Stomach (tissue), 8 donors: ENCODE measurements at regions not wholly inside any gene's neighbourhood (a gene's known extent, or its start where the extent isn't known, plus 50 kb on each side); places are given as distances from the start of the nearest gene placed in this dataset.
"Not testable (repeated sequence)": the region's sequence is repeated elsewhere in the genome, so short reads cannot be mapped to it uniquely, and the experiment has no call there.

Source experiments
- DNase-seq, 2 donors: peaks; one replicate each; pipeline versions ENCODE4 v3.0.0 to v3.0.0-alpha.2; 2013 to 2019
- H3K27ac ChIP-seq, 5 donors: fragments of 200-600 bp in 4 of 5; sonication (generic) in 4 of 5; one replicate each; pipeline ENCODE4 v1.5.1; 2013 to 2019; ENCODE audit warnings: mild to moderate bottlenecking in 1 of 5, moderate library complexity in 1 of 5
- H3K27me3 ChIP-seq, 3 donors: fragments of 200-600 bp; sonication (generic); one replicate each; pipeline ENCODE4 v1.5.1; 2017 to 2019; ENCODE audit warnings: mixed run types in 1 of 3
- H3K36me3 ChIP-seq, 4 donors: fragments of 200-600 bp; sonication (generic); 1 replicate in 3 of 4; 2 replicates in 1 of 4; pipeline ENCODE4 v1.5.1; 2016 to 2019
- H3K4me1 ChIP-seq, 4 donors: fragments of 200-600 bp; sonication (generic); one replicate each; pipeline ENCODE4 v1.5.1; 2016 to 2019
- H3K4me3 ChIP-seq, 4 donors: fragments of 200-600 bp; sonication (generic) in 3 of 4; one replicate each; pipeline ENCODE4 v1.5.1; 2016 to 2019; ENCODE audit warnings: mild to moderate bottlenecking in 1 of 4
- H3K9me3 ChIP-seq, 4 donors: fragments of 200-600 bp; sonication (generic); one replicate each; pipeline ENCODE4 v1.5.1; 2016 to 2019
- EP300 ChIP-seq: sonication (generic); formaldehyde crosslinking; IDR thresholded peaks from one replicate; pipeline ENCODE4 v1.6.1; 2017; ENCODE audit warnings: antibody characterized with exemption
- POLR2A ChIP-seq, 4 donors: fragments of 450-650 bp; IDR thresholded peaks; one replicate each; pipeline ENCODE4 v1.6.1; 2016; ENCODE audit warnings: antibody characterized with exemption in 4 of 4, control low read depth in 2 of 4, mild to moderate bottlenecking in 1 of 4, moderate library complexity in 1 of 4
- POLR2AphosphoS5 ChIP-seq, 3 donors: sonication (generic); formaldehyde crosslinking; IDR thresholded peaks; one replicate each; pipeline ENCODE4 v1.6.1; 2016; ENCODE audit warnings: antibody characterized with exemption in 3 of 3
- whole genome bisulfite sequencing, 5 donors: extraction: QIAGEN DNeasy Blood & Tissue Kit in 3 of 5; methylation state at CpG; one replicate each; pipeline versions ENCODE4 v1.1.5 to v1.1.7; 2013 to 2018; 5-methylcytosine and 5-hydroxymethylcytosine counted together
- intact Hi-C: fragments of 100-400 bp; cut with DNase I; formaldehyde crosslinking; loops from one replicate; pipeline ENCODE4 v1.15.1; 2023; ENCODE audit warnings: low total_unique reads
- TF ChIP-seq, protein P1 (sequence below), 7 experiments: fragments of 450-650 bp in 4 of 7; fragments of 200-600 bp in 3 of 7; sonication (generic) in 3 of 7; IDR thresholded peaks; one replicate each; pipeline ENCODE4 v1.5.1; 2016 to 2019; ENCODE audit warnings: antibody characterized with exemption in 7 of 7, control low read depth in 2 of 7, mild to moderate bottlenecking in 1 of 7
- donor health status: healthy with polysubstance abuse.
- donor health status: Bipolar disorder and iron deficiency.
- donor health status: healthy.

- H3K27ac ChIP-seq, H3K9me3 ChIP-seq, H3K27me3 ChIP-seq, H3K4me3 ChIP-seq, intact Hi-C loops, H3K4me1 ChIP-seq, H3K36me3 ChIP-seq, DNase-seq: not testable (repeated sequence)
- 86 to 94% (median 86%) methylated on average over 5 to 12 of the region's 12 CpGs for WGBS, 5 donors
These were observed 119.2 kb downstream of the SEPTIN14 start for GRCh38 chr7:55743454-55743717.

DNA sequence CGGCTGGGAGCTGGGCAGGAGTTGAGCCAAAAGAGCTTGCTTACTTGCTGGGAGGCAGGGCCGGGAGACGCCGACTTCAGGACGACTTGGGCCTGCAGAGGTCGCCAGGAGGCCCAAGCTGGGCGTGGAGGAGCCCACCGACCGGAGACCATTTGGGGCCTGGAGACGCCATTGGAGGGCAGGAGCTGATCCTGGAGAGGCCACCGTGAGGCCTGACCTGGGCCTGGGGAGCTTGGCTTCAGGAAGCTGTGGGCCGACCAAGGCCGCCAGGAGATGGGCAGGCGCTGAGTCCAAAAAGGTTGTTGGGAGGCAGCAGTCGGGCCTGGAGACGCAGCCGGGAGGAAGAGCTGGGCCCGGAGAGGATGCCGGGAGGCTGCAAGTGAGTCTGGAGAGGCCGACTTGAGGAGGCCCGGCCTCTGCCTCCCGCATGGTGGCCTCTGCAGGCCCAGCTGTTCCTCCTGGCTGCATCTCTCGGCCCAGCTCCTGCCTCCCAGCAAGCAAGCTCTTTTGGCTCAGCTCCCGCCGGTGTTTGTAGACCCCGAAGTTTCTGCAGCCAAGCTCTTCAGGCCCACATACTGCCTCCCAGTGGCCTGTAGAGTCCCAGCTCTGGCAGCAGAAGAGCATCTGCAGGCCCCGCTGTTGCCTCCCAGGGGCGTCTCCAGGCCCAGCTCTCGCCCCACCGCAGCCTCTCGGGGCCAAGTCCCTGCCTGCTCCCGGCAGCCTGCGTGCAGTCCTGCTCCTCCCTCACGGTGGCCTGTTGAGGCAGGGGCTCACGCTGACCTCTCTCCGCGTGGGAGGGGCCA lies 119.7 kb downstream of the SEPTIN14 start:
- DNase-seq, H3K4me1 ChIP-seq, H3K9me3 ChIP-seq, H3K4me3 ChIP-seq, H3K36me3 ChIP-seq, H3K27ac ChIP-seq, H3K27me3 ChIP-seq, intact Hi-C loops: not testable (repeated sequence)
- WGBS, 5 donors: 92 to 95% (median 93%) methylated on average over 22 to 35 of the region's 37 CpGs

- H3K4me3 ChIP-seq, H3K27me3 ChIP-seq, H3K4me1 ChIP-seq, H3K9me3 ChIP-seq, DNase-seq, H3K27ac ChIP-seq, intact Hi-C loops, H3K36me3 ChIP-seq: not testable (repeated sequence)
- WGBS, 5 donors: 90 to 93% (median 93%) methylated on average over 14 to 47 of the region's 47 CpGs
These were observed 120.6 kb downstream of the SEPTIN14 start for GRCh38 chr7:55741721-55742631.

DNA sequence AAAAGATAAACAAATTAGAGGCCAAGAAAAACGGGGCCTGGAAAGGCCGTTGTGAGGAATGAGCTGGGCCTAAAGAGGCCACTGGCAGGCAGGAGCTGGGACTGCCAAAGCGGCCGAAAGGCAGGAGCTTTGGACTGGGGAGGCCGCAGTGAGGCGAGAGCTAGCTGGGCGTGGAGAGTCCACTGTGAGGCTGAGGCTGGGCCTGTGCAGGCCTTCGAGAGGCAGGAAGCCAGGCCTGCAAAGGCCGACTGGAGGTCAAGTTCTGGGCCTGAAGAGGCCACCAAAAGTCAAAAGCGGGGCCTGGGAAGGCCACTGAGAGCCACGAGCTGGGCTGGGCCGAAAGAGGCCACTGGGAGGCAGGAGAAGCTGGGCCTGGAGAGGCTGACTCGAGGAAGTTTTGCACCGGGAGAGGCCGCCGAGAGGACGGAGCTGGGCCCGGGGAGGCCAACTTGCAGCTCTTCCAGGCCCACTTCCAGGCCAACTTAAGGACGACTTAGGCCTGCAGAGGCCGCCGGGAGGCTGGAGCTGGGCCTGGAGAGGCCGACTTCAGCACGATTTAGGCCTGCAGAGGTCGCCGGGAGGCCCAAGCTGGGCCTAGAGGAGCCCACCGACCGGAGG lies 121.8 kb downstream of the SEPTIN14 start:
- H3K4me1 ChIP-seq, DNase-seq, H3K27me3 ChIP-seq, H3K4me3 ChIP-seq, H3K27ac ChIP-seq, H3K9me3 ChIP-seq, H3K36me3 ChIP-seq, intact Hi-C loops: not testable (repeated sequence)
- WGBS, 5 donors: 81 to 92% (median 88%) methylated on average over 18 to 27 of the region's 27 CpGs

- H3K4me1 ChIP-seq, DNase-seq, intact Hi-C loops, H3K27ac ChIP-seq, H3K36me3 ChIP-seq, H3K9me3 ChIP-seq, H3K27me3 ChIP-seq, H3K4me3 ChIP-seq: not testable (repeated sequence)
- WGBS, 5 donors: 74 to 87% (median 84%) methylated on average over 5 to 8 of the region's 8 CpGs
These were observed 122.5 kb downstream of the SEPTIN14 start for GRCh38 chr7:55740053-55740452.

DNA sequence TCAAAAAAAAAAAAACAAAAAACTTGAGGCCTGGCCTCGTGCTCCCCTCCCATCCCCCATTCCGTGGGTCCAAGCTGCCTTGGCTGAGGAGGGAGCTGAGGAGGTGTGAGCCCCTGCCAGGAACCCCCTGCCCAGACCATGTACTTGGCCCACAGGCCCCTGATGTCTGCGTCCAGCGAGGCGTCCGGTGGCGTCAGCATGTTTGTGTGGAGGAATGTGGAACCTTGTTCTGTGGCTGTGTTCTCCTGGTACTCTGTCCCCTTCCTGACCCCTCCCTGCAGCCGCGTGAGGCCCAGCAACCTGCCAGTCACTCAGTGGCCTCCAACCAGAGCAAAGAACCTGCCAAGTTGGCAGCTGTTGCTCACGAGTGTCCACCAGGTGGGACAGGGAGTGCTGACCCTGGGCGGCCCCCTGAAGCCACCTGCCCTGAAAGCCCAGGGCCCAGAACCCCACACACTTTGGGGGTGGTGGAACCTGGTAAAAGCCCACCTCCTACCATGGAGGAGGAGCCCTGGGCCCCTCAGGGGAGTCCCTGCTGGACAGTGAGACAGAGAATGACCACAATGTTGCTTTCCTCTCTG lies 125.8 kb downstream of the SEPTIN14 start:
- intact Hi-C loops, H3K36me3 ChIP-seq, H3K4me3 ChIP-seq, H3K9me3 ChIP-seq, H3K27ac ChIP-seq, H3K4me1 ChIP-seq, DNase-seq, H3K27me3 ChIP-seq: not testable (repeated sequence)
- 65 to 74% (median 68%) methylated on average over 6 to 11 of the region's 11 CpGs for WGBS, 5 donors

DNA sequence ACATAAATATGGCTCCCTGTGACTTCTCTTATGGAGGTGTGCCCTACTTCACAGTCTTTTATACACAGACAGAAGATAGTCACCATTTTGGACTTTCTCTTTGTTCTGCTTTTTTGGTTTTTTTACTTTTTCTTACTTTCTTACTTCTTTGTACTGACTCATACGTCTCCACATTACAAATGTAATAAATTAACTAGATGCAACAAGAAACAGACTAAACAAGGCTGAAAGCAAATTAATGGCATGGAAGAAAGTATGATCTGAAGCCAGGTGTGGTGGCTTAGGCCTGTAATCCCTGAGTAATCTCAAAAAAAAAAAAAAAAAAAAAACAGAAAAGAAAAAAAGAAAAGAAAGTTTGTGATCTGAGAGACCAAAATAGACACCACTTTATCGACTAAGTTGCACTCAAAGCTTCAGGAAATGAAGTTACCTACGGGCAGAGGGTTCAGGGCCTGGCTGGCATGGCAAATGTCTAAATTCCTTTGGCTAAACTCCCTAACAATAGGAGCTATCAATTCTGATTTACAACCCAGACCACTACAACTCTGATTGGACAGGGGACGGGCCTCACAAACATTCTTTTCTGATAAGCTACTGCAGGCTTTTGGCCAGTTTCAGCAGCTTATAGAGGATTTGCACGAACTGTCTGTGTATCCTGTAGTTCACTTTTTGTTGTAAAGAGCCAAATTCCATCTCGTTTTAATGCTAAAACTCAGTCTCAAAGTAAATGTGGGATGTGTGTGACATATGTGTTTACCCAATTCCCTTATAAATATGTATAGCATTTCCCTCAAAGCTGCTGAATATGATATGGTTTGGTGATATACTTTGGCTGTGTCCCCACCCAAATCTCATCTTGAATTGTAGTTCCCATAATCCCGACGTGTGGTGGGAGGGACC lies 129.1 kb downstream of the SEPTIN14 start:
- Histone ChIP-seq H3K27ac (no peak overlapping the region), H3K9me3 (no peaks in the 10 kb centered on the region), H3K4me1 (no peaks in the 10 kb centered on the region), H3K36me3 (no peaks in the 10 kb centered on the region), H3K4me3 (no peak overlapping the region), H3K27me3 (no peaks in the 10 kb centered on the region)
- WGBS, 5 donors: 20 to 35% (median 31%) methylated on average over 8 of the region's 8 CpGs
- no peak for TF ChIP-seq POLR2AphosphoS5 (IDR thresholded peaks at IDR 0.05)
- TF ChIP-seq EP300: no peak
- TF ChIP-seq, protein P1, sequence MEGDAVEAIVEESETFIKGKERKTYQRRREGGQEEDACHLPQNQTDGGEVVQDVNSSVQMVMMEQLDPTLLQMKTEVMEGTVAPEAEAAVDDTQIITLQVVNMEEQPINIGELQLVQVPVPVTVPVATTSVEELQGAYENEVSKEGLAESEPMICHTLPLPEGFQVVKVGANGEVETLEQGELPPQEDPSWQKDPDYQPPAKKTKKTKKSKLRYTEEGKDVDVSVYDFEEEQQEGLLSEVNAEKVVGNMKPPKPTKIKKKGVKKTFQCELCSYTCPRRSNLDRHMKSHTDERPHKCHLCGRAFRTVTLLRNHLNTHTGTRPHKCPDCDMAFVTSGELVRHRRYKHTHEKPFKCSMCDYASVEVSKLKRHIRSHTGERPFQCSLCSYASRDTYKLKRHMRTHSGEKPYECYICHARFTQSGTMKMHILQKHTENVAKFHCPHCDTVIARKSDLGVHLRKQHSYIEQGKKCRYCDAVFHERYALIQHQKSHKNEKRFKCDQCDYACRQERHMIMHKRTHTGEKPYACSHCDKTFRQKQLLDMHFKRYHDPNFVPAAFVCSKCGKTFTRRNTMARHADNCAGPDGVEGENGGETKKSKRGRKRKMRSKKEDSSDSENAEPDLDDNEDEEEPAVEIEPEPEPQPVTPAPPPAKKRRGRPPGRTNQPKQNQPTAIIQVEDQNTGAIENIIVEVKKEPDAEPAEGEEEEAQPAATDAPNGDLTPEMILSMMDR (IDR thresholded peaks at IDR 0.05): no peak
- TF ChIP-seq POLR2A (IDR thresholded peaks at IDR 0.05): no peak
- intact Hi-C loops: no loop called here
- peak in 1 of 2 donors; percentile 44 for DNase-seq
